Aorta (tissue), 5 donors: ENCODE measurements at regions not wholly inside any gene's neighbourhood (a gene's known extent, or its start where the extent isn't known, plus 50 kb on each side); places are given as distances from the start of the nearest gene placed in this dataset.

Source experiments
- ATAC-seq: fragments of 200-7000 bp; cut with Tn5 transposase; one replicate; pipeline ENCODE4 v1.9.1; 2022; ENCODE audit warnings: moderate library complexity; ENCODE audit not compliant: low FRiP score
- DNase-seq, 2 donors: peaks; one replicate each; pipeline ENCODE4 v3.0.0-alpha.2; 2020
- H3K27ac ChIP-seq, 2 donors: one replicate each; pipeline ENCODE4 v1.5.1; 2013; ENCODE audit warnings: low read length in 2 of 2, mild to moderate bottlenecking in 2 of 2, moderate library complexity in 2 of 2, control low read depth in 1 of 2, inconsistent platforms in 1 of 2, low read depth in 1 of 2
- H3K27me3 ChIP-seq, 2 donors: one replicate each; pipeline ENCODE4 v1.6.1; 2013; ENCODE audit warnings: control low read depth in 1 of 2, low read length in 1 of 2, mild to moderate bottlenecking in 1 of 2, moderate library complexity in 1 of 2; ENCODE audit not compliant: insufficient read depth in 2 of 2, control insufficient read depth in 1 of 2
- H3K36me3 ChIP-seq, 2 donors: one replicate each; pipeline ENCODE4 v1.6.1; 2013; ENCODE audit warnings: control low read depth in 1 of 2, low read length in 1 of 2, mild to moderate bottlenecking in 1 of 2; ENCODE audit not compliant: insufficient read depth in 2 of 2, control insufficient read depth in 1 of 2
- H3K4me1 ChIP-seq, 2 donors: one replicate each; pipeline ENCODE4 v1.6.1; 2013; ENCODE audit warnings: low read length in 2 of 2, control low read depth in 1 of 2, mild to moderate bottlenecking in 1 of 2, moderate library complexity in 1 of 2; ENCODE audit not compliant: insufficient read depth in 2 of 2, control insufficient read depth in 1 of 2
- H3K4me3 ChIP-seq, 2 donors: one replicate each; pipeline ENCODE4 v1.5.1; 2013; ENCODE audit warnings: low read length in 2 of 2, control low read depth in 1 of 2, mild to moderate bottlenecking in 1 of 2
- H3K9me3 ChIP-seq: one replicate; pipeline ENCODE4 v1.6.1; 2013; ENCODE audit warnings: mild to moderate bottlenecking, low read length; ENCODE audit not compliant: control insufficient read depth
- WGBS, 2 donors: extraction: QIAGEN DNeasy Blood & Tissue Kit; methylation state at CpG; one replicate each; pipeline ENCODE4 v1.1.7; 2013; 5-methylcytosine and 5-hydroxymethylcytosine counted together
- intact Hi-C, 2 donors: fragments of 100-400 bp; cut with DNase I; formaldehyde crosslinking; loops; one replicate each; pipeline versions ENCODE4 v1.14.2 to v1.15.0; 2022
- donor health status: healthy with polysubstance abuse.
- donor health status: Bipolar disorder and iron deficiency.
- donor health status: DM: no; HTN: no; CAD: no.
- donor health status: DM: no; HTN: no; CAD: no.
- donor health status: DM: yes; HTN: yes; CAD: no.

DNA sequence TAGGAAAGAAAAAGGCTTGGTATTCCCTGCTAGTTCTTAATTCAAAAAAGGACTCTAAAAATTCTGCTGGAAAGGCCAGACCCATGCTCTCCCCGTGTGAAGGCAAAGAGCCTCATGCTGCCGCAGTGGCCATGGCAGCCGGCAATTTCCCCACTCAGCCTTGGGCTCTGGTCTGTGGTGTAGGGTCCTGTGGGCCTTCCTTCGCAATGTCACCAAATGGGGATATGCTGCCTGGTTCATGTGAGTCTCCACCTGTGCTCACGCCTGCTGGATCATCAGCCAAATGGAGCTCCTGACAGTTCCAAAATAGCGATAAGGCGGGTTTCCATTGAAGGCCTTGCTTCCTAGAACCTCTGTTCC is 282.8 kb upstream of the ATP5MC3 start:
- intact Hi-C loops = no loop called here
- H3K27ac ChIP-seq = no peak overlapping the region
- WGBS, 2 donors = 96% methylated on average over 7 of the region's 7 CpGs
- H3K36me3 ChIP-seq = no peaks in the 10 kb centered on the region
- no peak overlapping the region for H3K4me3 ChIP-seq
- ATAC-seq = no peak
- no peaks in the 10 kb centered on the region for H3K4me1 ChIP-seq
- H3K27me3 ChIP-seq = no peaks in the 10 kb centered on the region
- H3K9me3 ChIP-seq = no peaks in the 10 kb centered on the region
- no peak for DNase-seq

DNA sequence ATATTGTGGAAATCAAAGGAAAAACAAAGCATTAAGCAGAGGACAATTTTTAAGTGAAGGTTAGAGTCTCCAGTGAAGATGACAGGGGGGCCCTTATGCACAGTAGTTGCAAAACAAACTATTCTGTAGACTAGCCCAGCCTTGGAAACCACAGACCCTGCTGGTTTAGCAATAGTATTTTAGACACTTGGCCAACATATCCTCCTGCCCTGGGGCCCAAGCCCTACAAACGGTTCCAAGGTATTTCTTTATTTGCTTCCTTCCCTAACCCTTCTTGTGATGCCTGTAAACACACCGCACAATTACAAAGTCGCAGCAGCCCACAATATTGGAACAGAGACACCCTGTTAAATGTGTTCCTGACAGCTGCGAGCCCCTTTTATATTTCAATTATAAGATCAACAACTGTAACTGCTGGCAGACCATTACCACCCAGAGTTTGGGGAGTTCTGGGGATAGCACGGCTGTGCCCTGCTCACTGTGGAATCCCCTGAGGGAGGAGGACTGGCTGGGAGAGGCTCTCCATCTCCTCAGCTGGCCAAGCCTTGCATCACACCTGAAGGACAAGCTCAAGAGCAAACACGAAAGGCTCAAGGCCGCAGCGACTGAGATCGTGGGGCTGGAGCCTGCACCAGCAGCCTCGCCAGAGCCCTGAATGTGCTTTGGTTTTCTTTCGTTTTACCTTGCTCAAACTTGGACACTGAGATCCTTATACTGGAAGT is 282.2 kb upstream of the ATP5MC3 start:
- no peaks in the 10 kb centered on the region for H3K36me3 ChIP-seq

DNA sequence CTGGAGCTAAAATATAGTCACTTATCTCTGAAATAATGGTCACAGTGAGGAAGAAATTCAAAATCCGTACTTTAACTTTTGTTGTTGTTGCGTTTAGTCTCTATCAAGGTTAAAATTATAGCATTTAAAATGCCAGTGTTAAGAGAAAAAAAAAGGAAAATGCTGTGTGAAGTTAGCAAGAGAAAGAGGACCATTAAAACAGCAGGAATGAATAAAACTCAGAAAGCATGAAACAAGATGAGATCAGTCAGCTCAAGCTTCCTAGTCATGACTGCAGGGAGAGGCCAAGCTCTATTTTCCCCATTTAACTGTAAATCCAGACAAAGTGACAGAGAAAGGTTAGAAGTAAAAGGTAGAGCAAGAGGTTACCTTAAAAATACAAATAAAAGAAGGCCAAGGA is 281.7 kb upstream of the ATP5MC3 start:
- H3K27me3 ChIP-seq = no peaks in the 10 kb centered on the region
- no peak overlapping the region for H3K4me3 ChIP-seq
- H3K27ac ChIP-seq = no peak overlapping the region
- H3K4me1 ChIP-seq = no peaks in the 10 kb centered on the region
- 92 to 93% methylated on average over 2 of the region's 2 CpGs for WGBS, 2 donors
- intact Hi-C loops = no loop called here
- no peaks in the 10 kb centered on the region for H3K36me3 ChIP-seq
- DNase-seq = no peak
- no peak for ATAC-seq
- no peaks in the 10 kb centered on the region for H3K9me3 ChIP-seq

More for the DNA sequence above, 282.2 kb upstream of the ATP5MC3 start:
- Histone ChIP-seq H3K4me3 (no peak overlapping the region), H3K9me3 (no peaks in the 10 kb centered on the region), H3K27me3 (no peaks in the 10 kb centered on the region), H3K4me1 (no peaks in the 10 kb centered on the region), H3K27ac (no peak overlapping the region)
- 85 to 86% methylated on average over 11 of the region's 11 CpGs for WGBS, 2 donors
- DNase-seq (no peak), ATAC-seq (no peak)
- intact Hi-C loops = no loop called here

DNA sequence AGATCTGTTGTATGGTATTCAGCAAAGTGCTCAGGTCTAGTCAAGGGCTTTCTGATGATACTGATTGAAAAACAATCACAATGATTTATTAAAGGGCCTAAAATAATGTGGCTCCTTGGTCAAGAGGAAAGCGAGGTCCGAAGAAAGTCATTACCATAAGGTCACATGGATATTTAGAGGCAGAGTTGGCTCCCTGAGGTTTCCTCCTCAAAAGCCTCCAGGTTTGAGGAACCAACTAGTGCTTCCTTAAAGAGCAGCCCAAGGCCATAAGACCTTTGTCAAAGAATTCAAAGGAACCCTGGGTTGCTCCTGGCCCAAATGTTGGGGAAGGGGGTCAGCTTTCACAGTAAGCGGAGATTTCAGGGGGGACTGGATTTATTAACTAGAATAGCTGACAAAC is 280.7 kb upstream of the ATP5MC3 start:
- Histone ChIP-seq H3K9me3 (no peaks in the 10 kb centered on the region), H3K27me3 (no peaks in the 10 kb centered on the region), H3K36me3 (no peaks in the 10 kb centered on the region), H3K27ac (no peak overlapping the region), H3K4me1 (no peaks in the 10 kb centered on the region), H3K4me3 (no peak overlapping the region)
- intact Hi-C loops = no loop called here
- ATAC-seq (no peak), DNase-seq (no peak)
- 93 to 97% methylated on average over 3 of the region's 3 CpGs for WGBS, 2 donors

DNA sequence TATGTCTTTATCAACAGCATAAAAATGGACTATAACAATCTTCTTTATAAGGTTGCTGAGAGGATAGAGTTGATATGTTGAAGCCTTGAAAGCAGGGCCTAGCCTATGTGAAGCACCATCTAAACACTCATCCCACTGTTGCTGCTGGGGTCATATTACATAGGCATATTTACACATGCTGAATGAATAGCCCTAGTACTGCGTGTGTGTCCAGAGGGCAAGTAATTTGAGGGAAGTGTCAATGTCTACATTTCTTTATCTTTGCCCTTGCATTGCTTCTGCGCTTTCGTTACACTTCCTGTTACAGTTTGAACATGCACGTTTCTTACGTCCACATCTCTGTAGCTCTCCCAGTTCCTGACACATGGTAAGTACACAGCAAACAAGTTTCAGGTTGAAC is 280.3 kb upstream of the ATP5MC3 start:
- intact Hi-C loops = no loop called here
- Histone ChIP-seq H3K27ac (no peak overlapping the region), H3K36me3 (no peaks in the 10 kb centered on the region), H3K9me3 (no peaks in the 10 kb centered on the region), H3K4me3 (no peak overlapping the region), H3K4me1 (no peaks in the 10 kb centered on the region), H3K27me3 (no peaks in the 10 kb centered on the region)
- no peak for DNase-seq
- no peak for ATAC-seq
- WGBS, 2 donors = 79 to 83% methylated on average over 5 of the region's 5 CpGs

DNA sequence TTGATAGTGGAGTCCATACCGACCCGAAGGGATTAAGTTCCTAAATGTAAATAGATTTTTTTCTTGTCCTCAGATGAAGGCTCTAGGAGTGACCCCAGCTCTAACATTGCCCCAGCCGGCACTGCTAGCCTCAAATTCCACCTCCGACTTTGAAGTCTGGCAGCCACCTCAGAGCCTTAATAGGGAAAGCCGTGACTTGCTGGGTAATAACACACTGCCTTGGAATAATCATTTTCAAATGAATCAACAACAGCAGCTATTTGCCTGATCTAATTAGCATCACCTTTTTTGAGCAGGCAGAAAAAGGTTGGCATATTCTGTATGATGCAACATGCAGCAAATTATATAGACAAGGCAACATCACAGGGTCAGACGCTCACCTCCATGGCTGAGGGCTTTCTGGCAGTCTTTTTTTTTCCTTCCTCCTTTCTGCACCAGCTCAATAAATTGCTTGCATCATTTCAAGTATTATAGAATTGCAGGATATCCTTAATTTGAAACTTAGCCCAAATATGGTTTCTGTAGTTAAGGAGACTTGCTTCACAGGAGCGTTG is 276.5 kb upstream of the ATP5MC3 start:
- Histone ChIP-seq H3K27me3 (no peaks in the 10 kb centered on the region), H3K9me3 (no peaks in the 10 kb centered on the region), H3K4me3 (no peak overlapping the region), H3K4me1 (no peaks in the 10 kb centered on the region), H3K27ac (no peak overlapping the region), H3K36me3 (no peaks in the 10 kb centered on the region)
- no peak for DNase-seq
- intact Hi-C loops = no loop called here
- 42% methylated on average over 7 of the region's 7 CpGs for WGBS, 2 donors
- no peak for ATAC-seq

DNA sequence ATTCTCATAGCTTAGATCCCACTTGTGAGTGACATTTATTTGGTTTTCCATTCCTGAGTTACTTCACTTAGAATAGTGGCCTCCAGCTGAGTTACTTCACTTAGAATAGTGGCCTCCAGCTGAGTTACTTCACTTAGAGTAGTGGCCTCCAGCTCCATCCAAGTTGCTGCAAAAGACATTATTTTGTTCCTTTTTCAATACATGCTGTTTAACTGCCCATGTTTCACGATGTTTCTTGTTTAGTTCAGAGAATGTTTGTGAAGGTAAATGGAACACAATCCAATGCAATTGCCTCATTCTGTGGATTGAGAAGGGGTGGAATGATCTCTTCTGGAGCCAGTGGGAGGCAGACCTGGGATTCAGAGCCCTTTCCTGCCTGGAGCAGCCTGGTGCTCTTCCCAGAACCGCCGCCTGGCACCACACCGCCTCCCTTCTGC is 273.5 kb upstream of the ATP5MC3 start:
- Histone ChIP-seq H3K36me3 (no peaks in the 10 kb centered on the region), H3K27ac (no peak overlapping the region), H3K9me3 (no peaks in the 10 kb centered on the region), H3K4me1 (no peaks in the 10 kb centered on the region), H3K27me3 (no peaks in the 10 kb centered on the region), H3K4me3 (no peak overlapping the region)
- ATAC-seq (no peak), DNase-seq (no peak)
- intact Hi-C loops = no loop called here
- 69 to 75% methylated on average over 4 of the region's 4 CpGs for WGBS, 2 donors

DNA sequence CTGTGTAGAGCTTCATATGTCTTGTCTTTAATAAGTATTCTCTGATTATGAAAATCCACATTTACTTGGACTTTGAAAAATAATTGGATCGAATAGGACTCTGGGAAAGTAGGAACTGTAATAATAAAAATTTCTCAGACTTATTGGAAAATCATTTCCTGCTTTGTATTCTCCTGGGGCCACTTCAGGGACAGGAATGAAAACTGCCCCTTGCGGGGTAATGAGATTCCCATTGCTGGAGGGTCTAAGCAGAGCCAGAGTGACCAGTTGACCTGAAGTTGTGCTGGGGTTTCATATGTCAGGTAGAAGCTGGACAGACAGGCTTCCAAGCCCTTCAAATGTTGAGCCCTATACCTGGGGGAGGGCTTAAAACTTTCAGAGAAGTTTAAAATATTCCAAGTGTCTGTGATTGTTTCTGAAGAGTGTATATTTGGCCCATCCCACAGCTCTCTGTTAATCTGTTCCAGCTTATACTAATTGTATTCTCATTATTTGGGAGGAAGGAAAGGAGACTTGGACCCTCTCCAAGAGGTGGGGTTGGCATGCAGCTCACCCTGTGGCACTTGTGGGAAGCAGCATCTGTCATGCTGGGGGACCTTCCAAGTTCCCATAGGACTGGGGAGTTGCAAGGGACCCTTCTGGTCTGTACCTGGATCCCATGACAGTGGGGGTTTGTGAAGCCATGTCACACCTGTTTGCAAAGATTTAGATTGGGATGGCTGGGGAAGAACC is 268.7 kb upstream of the ATP5MC3 start:
- H3K4me1 ChIP-seq = no peaks in the 10 kb centered on the region
- H3K9me3 ChIP-seq = no peaks in the 10 kb centered on the region
- no peaks in the 10 kb centered on the region for H3K27me3 ChIP-seq
- 25 to 41% methylated on average over 2 of the region's 2 CpGs for WGBS, 2 donors
- H3K27ac ChIP-seq = no peak overlapping the region
- DNase-seq (no peak), ATAC-seq (no peak)
- intact Hi-C loops = no loop called here
- H3K4me3 ChIP-seq = no peak overlapping the region
- no peaks in the 10 kb centered on the region for H3K36me3 ChIP-seq

DNA sequence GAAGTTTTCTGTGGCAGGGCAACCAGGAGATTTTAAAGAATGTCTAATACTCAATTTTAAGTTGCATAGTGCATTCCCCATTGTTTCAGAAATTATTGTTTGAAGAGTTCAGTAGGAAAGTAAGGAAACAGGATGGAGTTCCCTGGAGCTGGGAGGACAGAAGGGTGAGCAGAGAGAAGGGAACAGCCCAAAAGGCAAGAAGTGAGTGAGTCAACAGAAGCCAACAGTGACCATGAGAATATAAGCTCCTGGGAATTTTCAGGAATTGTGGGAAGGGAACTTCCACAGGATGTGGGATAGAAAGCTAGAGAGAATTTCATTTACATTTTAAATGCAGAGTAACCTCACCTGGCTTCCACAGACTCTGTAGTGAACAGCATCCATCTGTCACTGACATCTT is 268.1 kb upstream of the ATP5MC3 start:
- Histone ChIP-seq H3K36me3 (no peaks in the 10 kb centered on the region), H3K9me3 (no peaks in the 10 kb centered on the region), H3K4me3 (no peak overlapping the region), H3K4me1 (no peaks in the 10 kb centered on the region), H3K27ac (no peak overlapping the region), H3K27me3 (no peaks in the 10 kb centered on the region)
- intact Hi-C loops = no loop called here
- ATAC-seq (no peak), DNase-seq (no peak)
